ENCODE measurements at regions not wholly inside any gene's neighbourhood (a gene's known extent, or its start where the extent isn't known, plus 50 kb on each side); places are given as distances from the start of the nearest gene placed in this dataset.

- intact Hi-C loops (cut with micrococcal nuclease) (no loop called here), dilution Hi-C loops (cut with MboI; ENCODE audit: extremely low pct_ligation_motif_present, low sequenced_read_pairs) (no loop called here)
- H3K27me3 ChIP-seq (ENCODE audit: control insufficient read depth in 2 of 2, insufficient read depth in 2 of 2, low read length in 2 of 2), result no peaks in the 10 kb centered on the region
- DNase-seq (ENCODE audit: low read depth, low spot score), result no peak
- H3K4me1 ChIP-seq (ENCODE audit: control insufficient read depth, extremely low read depth, insufficient read depth, low read length), result no peaks in the 10 kb centered on the region
- no peaks in the 10 kb centered on the region for H3K79me2 ChIP-seq (ENCODE audit: control insufficient read depth, insufficient read depth, low read length)
- POLR2A ChIA-PET, result no interaction called here
- FAIRE-seq, result no peak
- TF ChIP-seq POLR2AphosphoS5 (IDR thresholded peaks at IDR 0.05; ENCODE audit: insufficient read depth, low read depth, low read length) (no peak), MAX (IDR thresholded peaks at IDR 0.05; ENCODE audit: insufficient read depth, insufficient read length) (no peak), JUN (IDR thresholded peaks at IDR 0.05; ENCODE audit: borderline replicate concordance, insufficient read depth, insufficient read length, low read depth) (no peak), EZH2 (IDR thresholded peaks at IDR 0.05; ENCODE audit: borderline replicate concordance, low read depth, low read length, severe bottlenecking) (no peak), CTCF (IDR thresholded peaks at IDR 0.05; ENCODE audit: extremely low read depth in 1 of 2, insufficient read depth in 1 of 2, low read depth in 1 of 2, low read length in 2 of 2) (no peak), FOS (IDR thresholded peaks at IDR 0.05; ENCODE audit: borderline replicate concordance, insufficient read depth, low read length) (no peak), MYC (IDR thresholded peaks at IDR 0.05; ENCODE audit: low read depth, low read length) (no peak)
- CTCF ChIA-PET, result no interaction called here
- H3K9me3 ChIP-seq (replicated peaks; ENCODE audit: control insufficient read depth, insufficient read depth, low read length), result no peaks in the 10 kb centered on the region
- H2AFZ ChIP-seq (ENCODE audit: low read depth, low read length), result no peak overlapping the region
- no peaks in the 10 kb centered on the region for H4K20me1 ChIP-seq (replicated peaks; ENCODE audit: control insufficient read depth, extremely low read depth, insufficient read depth, low read length)
- no peaks in the 10 kb centered on the region for H3K36me3 ChIP-seq (ENCODE audit: control insufficient read depth in 2 of 2, extremely low read depth in 1 of 2, insufficient read depth in 2 of 2, low read length in 2 of 2)
- H3K4me2 ChIP-seq (ENCODE audit: insufficient read depth, low read length), result no peak overlapping the region
- H3K9ac ChIP-seq (replicated peaks; ENCODE audit: extremely low read depth, insufficient read depth, low read length), result no peak overlapping the region
- no peak overlapping the region for H3K4me3 ChIP-seq (replicated peaks in 1 of 3; ENCODE audit: insufficient read depth in 1 of 3, low read depth in 1 of 3, low read length in 3 of 3)
- H3K27ac ChIP-seq (ENCODE audit: insufficient read depth, low read depth, low read length), result no peak overlapping the region
- BruUV-seq (replicated peaks), result no TSS peak
- no peaks in the 10 kb centered on the region for H3K9me1 ChIP-seq (replicated peaks; ENCODE audit: control insufficient read depth, extremely low read depth, insufficient read depth, low read length)
These were observed 59.3 kb upstream of the TBX3 start for GRCh38 chr12:114743289-114743688.

All from endothelial cell of umbilical vein (primary cell).